ENCODE measurements at regions not wholly inside any gene's neighbourhood (a gene's known extent, or its start where the extent isn't known, plus 50 kb on each side); places are given as distances from the start of the nearest gene placed in this dataset.
"Not testable (repeated sequence)": the region's sequence is repeated elsewhere in the genome, so short reads cannot be mapped to it uniquely, and the experiment has no call there.

DNA sequence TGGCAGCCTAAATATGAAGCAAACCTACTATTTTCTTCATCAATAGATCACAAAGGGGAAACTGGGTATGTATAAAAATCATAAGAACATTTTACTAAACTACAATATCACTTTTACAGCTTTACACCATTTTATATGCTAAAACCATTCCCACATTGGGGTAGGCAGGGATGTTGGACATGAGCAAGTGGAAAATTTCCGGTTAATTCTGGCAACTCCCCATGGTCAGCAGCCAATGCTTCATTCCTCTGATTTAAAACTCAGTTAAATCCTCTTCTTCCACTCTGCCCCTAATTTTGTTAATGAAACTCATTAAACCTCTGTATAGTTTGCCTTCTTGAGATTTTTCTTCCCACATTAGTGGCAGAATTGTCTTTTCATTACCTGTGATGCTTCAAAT is 552.5 kb upstream of the NECTIN3 start:
- Mint-ChIP-seq H3K4me3 (no peak overlapping the region), H3K27me3 (peaks cover 0 to 6% of the 10 kb centered on the region in 2 donors), H3K27ac (no peak overlapping the region), H3K4me1 (no peaks in the 10 kb centered on the region), H3K9me3 (peaks cover 0 to 6% (median under 1%) of the 10 kb centered on the region in 8 donors), H3K36me3 (no peaks in the 10 kb centered on the region)
- H3K27ac ChIP-seq (ENCODE audit: low read depth, low read length) = no peak overlapping the region
- ChIA-PET CTCF (ENCODE audit: partially characterized antibody) (no interaction called here), POLR2A (ENCODE audit: partially characterized antibody) (no interaction called here)
- no peak overlapping the region for H3K4me3 ChIP-seq (ENCODE audit: low read length in 2 of 2)
- DNase-seq = no peak
- intact Hi-C loops (cut with micrococcal nuclease) = no loop called here
- no peaks in the 10 kb centered on the region for H3K27me3 ChIP-seq (ENCODE audit: insufficient read depth, low read length)
- H3K9me3 ChIP-seq (ENCODE audit: control insufficient read depth in 1 of 2, low read length in 2 of 2) = no peaks in the 10 kb centered on the region
- H3K36me3 ChIP-seq (ENCODE audit: insufficient read depth, low read length) = no peaks in the 10 kb centered on the region
- no peaks in the 10 kb centered on the region for H3K4me1 ChIP-seq (ENCODE audit: insufficient read depth, low read length)

DNA sequence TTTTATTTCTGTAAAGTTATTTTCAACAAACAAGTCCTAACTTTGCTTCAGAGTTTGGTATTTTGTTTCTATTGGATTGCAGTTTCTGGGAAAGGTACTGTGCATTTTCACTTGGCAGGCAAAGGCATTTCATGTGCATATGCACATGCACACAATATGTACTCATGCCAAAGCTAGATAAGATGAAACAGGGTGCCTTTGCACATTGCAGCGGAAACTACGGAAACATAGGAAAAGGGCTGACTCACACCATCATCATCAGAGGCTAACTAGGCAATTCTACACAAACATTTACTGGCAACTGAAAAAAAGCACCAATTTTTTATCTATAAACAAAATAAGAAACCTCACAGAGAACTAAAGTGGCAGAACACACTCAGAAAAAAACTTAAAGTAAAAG is 550.6 kb upstream of the NECTIN3 start:
- Mint-ChIP-seq H3K27me3 (peaks cover 1 to 4% of the 10 kb centered on the region in 2 donors), H3K27ac (peak overlapping the region in 1 of 7 donors; percentile 11), H3K9me3 (peaks cover 0 to 6% (median 0%) of the 10 kb centered on the region in 8 donors), H3K36me3 (no peaks in the 10 kb centered on the region), H3K4me3 (no peak overlapping the region), H3K4me1 (no peaks in the 10 kb centered on the region)
- CTCF ChIA-PET (ENCODE audit: partially characterized antibody) = interaction anchor here (1.3 kb wide), 1 partner anchor 10 kb away, joined by 3 read pairs; no protein-coding TSS in a partner anchor
- no peak overlapping the region for H3K27ac ChIP-seq (ENCODE audit: low read depth, low read length)
- POLR2A ChIA-PET (ENCODE audit: partially characterized antibody) = no interaction called here
- intact Hi-C loops (cut with micrococcal nuclease) = no loop called here
- no peaks in the 10 kb centered on the region for H3K9me3 ChIP-seq (ENCODE audit: control insufficient read depth in 1 of 2, low read length in 2 of 2)
- no peaks in the 10 kb centered on the region for H3K36me3 ChIP-seq (ENCODE audit: insufficient read depth, low read length)
- H3K4me1 ChIP-seq (ENCODE audit: insufficient read depth, low read length) = no peaks in the 10 kb centered on the region
- no peak for DNase-seq
- H3K4me3 ChIP-seq (ENCODE audit: low read length in 2 of 2) = no peak overlapping the region
- H3K27me3 ChIP-seq (ENCODE audit: insufficient read depth, low read length) = no peaks in the 10 kb centered on the region

DNA sequence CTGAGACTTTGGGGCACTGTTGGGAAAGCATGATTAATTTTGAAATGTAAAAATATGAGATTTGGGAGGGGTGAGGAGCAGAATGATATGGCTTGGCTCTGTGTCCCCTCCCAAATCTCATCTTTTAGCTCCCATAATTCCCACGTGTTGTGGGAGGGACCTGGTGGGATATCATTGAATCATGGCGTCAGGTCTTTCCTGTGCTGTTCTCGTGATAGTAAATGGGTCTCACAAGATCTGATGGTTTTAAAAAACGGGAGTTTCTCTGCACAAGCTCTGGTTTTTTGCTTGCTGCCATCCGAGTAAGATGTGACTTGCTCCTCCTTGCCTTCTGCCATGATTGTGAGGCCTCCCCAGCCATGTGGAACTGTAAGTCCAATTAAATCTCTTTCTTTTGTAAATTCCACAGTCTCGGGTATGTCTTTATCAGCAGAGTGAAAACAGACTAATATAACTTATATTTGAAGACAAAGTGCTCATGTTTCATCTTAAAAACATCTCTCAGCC is 546.0 kb upstream of the NECTIN3 start:
- H3K4me3 Mint-ChIP-seq; POLR2A ChIA-PET (ENCODE audit: partially characterized antibody); DNase-seq; intact Hi-C loops (cut with micrococcal nuclease); H3K9me3 ChIP-seq (ENCODE audit: control insufficient read depth in 1 of 2, low read length in 2 of 2); H3K9me3 Mint-ChIP-seq; H3K36me3 ChIP-seq (ENCODE audit: insufficient read depth, low read length); H3K27ac ChIP-seq (ENCODE audit: low read depth, low read length); H3K36me3 Mint-ChIP-seq; H3K4me1 Mint-ChIP-seq; CTCF ChIA-PET (ENCODE audit: partially characterized antibody); H3K4me3 ChIP-seq (ENCODE audit: low read length in 2 of 2); H3K4me1 ChIP-seq (ENCODE audit: insufficient read depth, low read length); H3K27ac Mint-ChIP-seq; H3K27me3 ChIP-seq (ENCODE audit: insufficient read depth, low read length); H3K27me3 Mint-ChIP-seq: not testable (repeated sequence)

DNA sequence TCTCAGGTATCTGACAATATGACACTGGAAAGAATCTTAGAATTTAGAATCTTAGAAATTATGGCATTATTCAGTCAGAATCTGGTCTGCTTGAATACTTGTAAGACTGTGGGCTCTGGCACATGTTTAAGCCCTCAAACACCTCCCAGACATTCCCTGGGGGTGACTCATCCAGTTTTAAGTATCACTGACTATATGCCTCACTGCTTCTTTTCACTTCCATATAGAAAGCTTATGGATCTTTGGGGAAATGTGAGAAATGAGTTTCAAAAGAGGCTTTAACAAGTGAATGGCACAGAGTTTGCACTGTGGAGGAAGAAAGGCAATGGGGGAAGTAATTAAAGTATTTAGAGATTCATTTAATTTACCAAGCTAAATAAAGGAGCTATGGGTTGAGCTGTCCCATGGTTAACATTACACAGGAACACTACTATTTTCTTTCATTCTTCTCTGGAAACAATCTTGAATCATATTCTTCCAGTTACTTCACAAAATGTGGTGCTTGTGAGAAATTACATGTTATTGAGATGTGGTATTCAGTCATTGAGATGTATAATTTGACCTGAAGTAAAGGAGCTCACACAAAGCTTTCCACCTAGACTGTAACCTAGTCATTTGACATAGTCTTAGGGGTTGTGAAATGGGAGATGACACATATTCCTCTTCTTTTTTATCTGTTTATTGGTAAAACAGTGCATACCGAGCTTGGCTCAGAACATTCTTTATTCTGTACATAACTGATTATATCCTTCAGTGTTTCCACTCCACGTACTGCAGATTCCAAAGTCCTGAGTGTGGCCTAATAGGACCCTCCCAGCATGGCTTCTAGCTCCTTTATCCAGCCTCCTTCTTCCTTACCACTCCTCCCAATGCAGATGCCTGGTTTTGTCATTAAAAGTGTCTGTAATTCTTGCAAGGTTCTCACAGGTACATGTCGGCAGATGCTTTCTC is 544.6 kb upstream of the NECTIN3 start:
- POLR2A ChIA-PET (ENCODE audit: partially characterized antibody) = no interaction called here
- Histone ChIP-seq H3K27ac (ENCODE audit: low read depth, low read length) (no peak overlapping the region), H3K36me3 (ENCODE audit: insufficient read depth, low read length) (no peaks in the 10 kb centered on the region), H3K27me3 (ENCODE audit: insufficient read depth, low read length) (no peaks in the 10 kb centered on the region), H3K9me3 (ENCODE audit: control insufficient read depth in 1 of 2, low read length in 2 of 2) (no peaks in the 10 kb centered on the region), H3K4me3 (ENCODE audit: low read length in 2 of 2) (no peak overlapping the region), H3K4me1 (ENCODE audit: insufficient read depth, low read length) (no peaks in the 10 kb centered on the region)
- H3K36me3 Mint-ChIP-seq = no peaks in the 10 kb centered on the region
- H3K4me3 Mint-ChIP-seq = no peak overlapping the region
- no peak for DNase-seq
- peaks cover 1 to 3% of the 10 kb centered on the region in 2 donors for H3K27me3 Mint-ChIP-seq
- peaks cover 0 to 2% (median 0%) of the 10 kb centered on the region in 8 donors for H3K9me3 Mint-ChIP-seq
- CTCF ChIA-PET (ENCODE audit: partially characterized antibody) = interaction anchor here (0.7 kb wide), 1 partner anchor 229 kb away, joined by 3 read pairs; no protein-coding TSS in a partner anchor
- no peak overlapping the region for H3K27ac Mint-ChIP-seq
- intact Hi-C loops (cut with micrococcal nuclease) = no loop called here
- no peaks in the 10 kb centered on the region for H3K4me1 Mint-ChIP-seq

DNA sequence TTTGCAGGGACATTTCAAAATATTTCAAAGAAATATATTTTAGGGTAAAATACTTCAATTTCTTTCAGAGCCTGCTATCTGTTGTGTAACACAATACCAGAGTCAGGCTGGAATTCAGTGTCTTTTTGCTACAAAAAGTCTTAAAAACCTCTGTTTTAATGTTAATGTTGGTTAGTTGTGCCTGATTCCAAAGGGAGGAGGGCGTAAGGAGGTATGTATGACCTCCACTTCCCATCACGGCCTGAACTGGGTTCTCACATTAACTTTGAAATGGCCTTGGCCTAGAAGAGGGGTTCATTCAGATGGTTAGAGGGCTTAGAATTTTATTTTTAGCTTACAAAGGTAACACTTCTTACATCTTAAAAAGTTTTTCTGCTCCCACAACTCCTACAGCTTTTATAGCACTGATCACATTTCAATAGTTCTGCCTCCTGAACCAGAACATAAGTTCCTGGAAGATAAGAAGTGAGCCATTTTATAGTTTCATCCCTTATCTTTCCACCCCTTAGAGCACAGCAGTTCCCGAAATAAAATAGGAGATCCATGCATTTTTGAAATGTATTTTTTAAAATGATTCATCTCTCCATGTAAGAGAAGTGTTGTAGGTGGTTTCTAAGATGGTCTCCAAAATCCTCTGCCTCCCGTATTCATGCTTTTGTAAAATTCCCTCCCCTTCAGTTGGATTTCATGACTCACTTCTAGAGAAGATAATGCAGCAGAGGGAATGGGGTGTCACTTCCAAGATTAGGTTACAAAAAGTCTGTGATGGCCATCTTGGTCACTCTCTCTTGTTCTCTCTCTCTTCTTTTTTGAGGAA is 543.1 kb upstream of the NECTIN3 start:
- Histone ChIP-seq H3K27ac (ENCODE audit: low read depth, low read length) (no peak overlapping the region), H3K4me3 (ENCODE audit: low read length in 2 of 2) (no peak overlapping the region), H3K9me3 (ENCODE audit: control insufficient read depth in 1 of 2, low read length in 2 of 2) (no peaks in the 10 kb centered on the region), H3K4me1 (ENCODE audit: insufficient read depth, low read length) (no peaks in the 10 kb centered on the region), H3K27me3 (ENCODE audit: insufficient read depth, low read length) (no peaks in the 10 kb centered on the region), H3K36me3 (ENCODE audit: insufficient read depth, low read length) (no peaks in the 10 kb centered on the region)
- no peak overlapping the region for H3K4me3 Mint-ChIP-seq
- intact Hi-C loops (cut with micrococcal nuclease) = no loop called here
- ChIA-PET CTCF (ENCODE audit: partially characterized antibody) (no interaction called here), POLR2A (ENCODE audit: partially characterized antibody) (no interaction called here)
- H3K4me1 Mint-ChIP-seq = no peaks in the 10 kb centered on the region
- peaks cover 1 to 3% of the 10 kb centered on the region in 2 donors for H3K27me3 Mint-ChIP-seq
- no peak overlapping the region for H3K27ac Mint-ChIP-seq
- H3K9me3 Mint-ChIP-seq = peaks cover 0 to 2% (median 1%) of the 10 kb centered on the region in 8 donors
- no peak for DNase-seq
- H3K36me3 Mint-ChIP-seq = no peaks in the 10 kb centered on the region

DNA sequence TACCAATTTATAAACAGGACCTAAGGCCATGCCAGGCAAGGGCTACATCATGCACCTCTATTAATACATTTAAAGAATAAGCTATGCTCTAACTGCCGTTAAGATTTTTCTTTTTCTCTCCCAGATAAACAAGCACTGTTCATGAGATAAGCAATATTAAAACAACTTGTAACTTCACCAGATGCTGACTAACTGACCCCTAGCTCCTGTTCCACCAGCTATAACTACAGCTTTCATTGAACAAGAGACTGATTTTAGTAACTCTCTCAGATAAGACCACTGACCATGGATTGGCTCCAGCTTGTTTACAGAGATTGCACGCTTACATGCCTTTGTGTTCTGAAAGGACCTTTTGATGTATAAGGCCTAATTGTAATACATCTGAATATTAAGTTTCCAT is 540.7 kb upstream of the NECTIN3 start:
- DNase-seq = no peak
- H3K27me3 ChIP-seq (ENCODE audit: insufficient read depth, low read length) = no peaks in the 10 kb centered on the region
- no peaks in the 10 kb centered on the region for H3K36me3 ChIP-seq (ENCODE audit: insufficient read depth, low read length)
- intact Hi-C loops (cut with micrococcal nuclease) = no loop called here
- ChIA-PET POLR2A (ENCODE audit: partially characterized antibody) (no interaction called here), CTCF (ENCODE audit: partially characterized antibody) (interaction anchor here (0.7 to 1.1 kb wide), 2 partner anchors 10 to 14 kb away, joined by 3 read pairs; no protein-coding TSS in a partner anchor)
- H3K9me3 ChIP-seq (ENCODE audit: control insufficient read depth in 1 of 2, low read length in 2 of 2) = no peaks in the 10 kb centered on the region
- no peak overlapping the region for H3K4me3 ChIP-seq (ENCODE audit: low read length in 2 of 2)
- Mint-ChIP-seq H3K36me3 (no peaks in the 10 kb centered on the region), H3K27me3 (peaks cover 0 to 3% of the 10 kb centered on the region in 2 donors), H3K27ac (no peak overlapping the region), H3K9me3 (peaks cover 0 to 2% (median 0%) of the 10 kb centered on the region in 8 donors), H3K4me1 (no peaks in the 10 kb centered on the region), H3K4me3 (no peak overlapping the region)
- no peaks in the 10 kb centered on the region for H3K4me1 ChIP-seq (ENCODE audit: insufficient read depth, low read length)
- H3K27ac ChIP-seq (ENCODE audit: low read depth, low read length) = no peak overlapping the region

DNA sequence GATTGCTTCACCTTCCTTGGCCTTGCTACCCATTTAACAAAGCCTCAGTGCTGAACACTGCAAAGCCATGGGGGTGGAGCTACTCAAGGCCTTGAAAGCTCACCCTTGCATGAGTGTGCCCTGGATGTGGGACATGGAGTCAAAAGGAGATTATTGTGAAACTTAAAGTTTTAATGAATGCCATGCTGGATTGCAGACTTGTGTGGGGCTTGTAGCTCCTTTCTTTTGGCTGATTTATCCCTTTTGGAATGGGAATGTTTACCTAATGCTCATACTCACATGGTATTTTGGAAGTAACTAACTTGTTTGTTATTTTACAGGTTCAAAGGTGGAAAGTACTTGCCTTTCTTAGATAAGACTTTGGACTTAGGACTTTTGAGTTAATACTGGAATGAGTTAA is 538.5 kb upstream of the NECTIN3 start:
- no peaks in the 10 kb centered on the region for H3K36me3 Mint-ChIP-seq
- H3K27me3 Mint-ChIP-seq = peaks cover 0 to 3% of the 10 kb centered on the region in 2 donors
- H3K9me3 Mint-ChIP-seq = peaks cover 0 to 2% (median 0%) of the 10 kb centered on the region in 8 donors
- Histone ChIP-seq H3K4me3 (ENCODE audit: low read length in 2 of 2) (no peak overlapping the region), H3K9me3 (ENCODE audit: control insufficient read depth in 1 of 2, low read length in 2 of 2) (no peaks in the 10 kb centered on the region), H3K27me3 (ENCODE audit: insufficient read depth, low read length) (no peaks in the 10 kb centered on the region), H3K4me1 (ENCODE audit: insufficient read depth, low read length) (no peaks in the 10 kb centered on the region), H3K27ac (ENCODE audit: low read depth, low read length) (no peak overlapping the region), H3K36me3 (ENCODE audit: insufficient read depth, low read length) (no peaks in the 10 kb centered on the region)
- POLR2A ChIA-PET (ENCODE audit: partially characterized antibody) = no interaction called here
- intact Hi-C loops (cut with micrococcal nuclease) = no loop called here
- no peaks in the 10 kb centered on the region for H3K4me1 Mint-ChIP-seq
- DNase-seq = no peak
- H3K4me3 Mint-ChIP-seq = no peak overlapping the region
- CTCF ChIA-PET (ENCODE audit: partially characterized antibody) = no interaction called here
- no peak overlapping the region for H3K27ac Mint-ChIP-seq

All from CD4-positive, alpha-beta memory T cell (primary cell).